ENCODE measurements at regions not wholly inside any gene's neighbourhood (a gene's known extent, or its start where the extent isn't known, plus 50 kb on each side); places are given as distances from the start of the nearest gene placed in this dataset.

DNA sequence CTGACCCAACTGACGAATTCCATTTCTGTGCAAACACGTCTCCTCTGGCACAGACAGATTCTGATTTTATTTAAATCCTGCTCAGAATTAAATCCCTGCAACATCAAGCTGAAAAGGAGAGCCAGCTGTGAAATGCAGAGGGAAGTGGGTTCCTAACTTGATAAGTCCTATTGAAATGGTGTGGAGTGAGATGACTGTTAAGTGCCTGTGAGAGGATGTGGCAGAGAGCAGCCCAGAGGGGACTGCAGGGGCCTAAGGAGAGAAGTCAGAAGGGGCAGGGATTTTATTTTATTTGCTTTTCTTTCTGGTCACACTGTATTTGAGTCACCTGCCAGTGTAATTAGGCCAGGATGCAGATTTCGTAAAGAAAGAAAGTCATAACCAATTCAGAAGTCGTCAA, 277.4 kb downstream of the NKX6-1 start:
- TF ChIP-seq POLR2A (IDR thresholded peaks at IDR 0.05; ENCODE audit: low read length): no peak
- no peak for TF ChIP-seq GATA1 (IDR thresholded peaks at IDR 0.05; ENCODE audit: low read depth, low read length)
